ENCODE measurements at regions not wholly inside any gene's neighbourhood (a gene's known extent, or its start where the extent isn't known, plus 50 kb on each side); places are given as distances from the start of the nearest gene placed in this dataset.
A peak's percentile ranks its signal among the peaks of the same experiment; 100 is the strongest.

GRCh38 chr9:85249313-85249621, 492.5 kb downstream of the AGTPBP1 start:
- Mint-ChIP-seq H3K4me1 (ENCODE audit: unreplicated experiment) (peaks cover 9% of the 10 kb centered on the region), H3K9me3 (ENCODE audit: unreplicated experiment) (no peaks in the 10 kb centered on the region), H3K27me3 (ENCODE audit: unreplicated experiment) (peaks cover 2% of the 10 kb centered on the region), H3K27ac (ENCODE audit: unreplicated experiment) (no peak overlapping the region), H3K4me3 (ENCODE audit: unreplicated experiment) (no peak overlapping the region), H3K36me3 (ENCODE audit: unreplicated experiment) (no peaks in the 10 kb centered on the region)
- no peak for DNase-seq (ENCODE audit: extremely low spot score, unreplicated experiment)
- TF ChIP-seq, protein P1, sequence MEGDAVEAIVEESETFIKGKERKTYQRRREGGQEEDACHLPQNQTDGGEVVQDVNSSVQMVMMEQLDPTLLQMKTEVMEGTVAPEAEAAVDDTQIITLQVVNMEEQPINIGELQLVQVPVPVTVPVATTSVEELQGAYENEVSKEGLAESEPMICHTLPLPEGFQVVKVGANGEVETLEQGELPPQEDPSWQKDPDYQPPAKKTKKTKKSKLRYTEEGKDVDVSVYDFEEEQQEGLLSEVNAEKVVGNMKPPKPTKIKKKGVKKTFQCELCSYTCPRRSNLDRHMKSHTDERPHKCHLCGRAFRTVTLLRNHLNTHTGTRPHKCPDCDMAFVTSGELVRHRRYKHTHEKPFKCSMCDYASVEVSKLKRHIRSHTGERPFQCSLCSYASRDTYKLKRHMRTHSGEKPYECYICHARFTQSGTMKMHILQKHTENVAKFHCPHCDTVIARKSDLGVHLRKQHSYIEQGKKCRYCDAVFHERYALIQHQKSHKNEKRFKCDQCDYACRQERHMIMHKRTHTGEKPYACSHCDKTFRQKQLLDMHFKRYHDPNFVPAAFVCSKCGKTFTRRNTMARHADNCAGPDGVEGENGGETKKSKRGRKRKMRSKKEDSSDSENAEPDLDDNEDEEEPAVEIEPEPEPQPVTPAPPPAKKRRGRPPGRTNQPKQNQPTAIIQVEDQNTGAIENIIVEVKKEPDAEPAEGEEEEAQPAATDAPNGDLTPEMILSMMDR (IDR thresholded peaks at IDR 0.05): no peak

DNA sequence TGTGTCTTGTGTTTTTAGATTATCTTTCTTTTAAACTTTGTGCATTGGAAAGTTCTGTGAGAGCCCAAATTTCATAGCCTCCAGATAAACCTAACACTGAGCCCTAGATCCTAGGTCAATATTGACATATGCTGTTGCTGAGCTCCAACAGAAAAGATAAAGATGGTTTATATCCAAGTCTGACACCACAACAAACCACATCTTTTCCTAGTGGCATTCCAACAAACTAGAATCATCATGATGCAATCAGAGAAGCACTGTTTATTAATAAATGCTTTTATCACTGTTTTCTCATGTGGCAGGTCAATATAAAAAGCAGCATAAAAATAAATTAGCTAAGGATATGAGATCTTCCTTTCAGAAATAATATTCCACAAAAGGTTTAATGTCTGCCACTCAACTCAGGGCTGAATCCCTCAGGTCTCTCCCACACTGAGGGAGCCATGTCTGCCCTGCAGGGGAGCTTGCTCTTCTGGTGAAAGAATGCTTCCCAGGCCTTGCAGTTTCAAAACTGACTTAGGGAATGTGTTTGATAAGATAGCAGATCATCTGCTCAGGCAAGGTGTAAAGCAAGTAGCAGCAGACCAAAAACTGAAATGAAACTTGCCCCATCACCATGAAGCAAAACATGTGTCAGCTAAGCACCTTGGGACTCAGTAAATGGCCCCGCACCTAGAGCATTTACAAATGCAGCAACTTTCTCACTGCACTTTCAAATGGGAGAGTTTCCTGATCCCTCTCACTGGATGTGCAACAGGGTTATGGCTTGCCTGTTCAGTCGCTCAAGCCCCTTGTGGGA, 493.0 kb downstream of the AGTPBP1 start:
- Mint-ChIP-seq H3K9me3 (ENCODE audit: unreplicated experiment) (no peaks in the 10 kb centered on the region), H3K4me3 (ENCODE audit: unreplicated experiment) (no peak overlapping the region), H3K36me3 (ENCODE audit: unreplicated experiment) (no peaks in the 10 kb centered on the region), H3K27ac (ENCODE audit: unreplicated experiment) (peak overlapping the region; percentile 21), H3K27me3 (ENCODE audit: unreplicated experiment) (peaks cover 2% of the 10 kb centered on the region), H3K4me1 (ENCODE audit: unreplicated experiment) (peaks cover 9% of the 10 kb centered on the region)
- no peak for DNase-seq (ENCODE audit: extremely low spot score, unreplicated experiment)
- TF ChIP-seq, protein P1 (IDR thresholded peaks at IDR 0.05): no peak

GRCh38 chr9:85246541-85246940, 495.2 kb downstream of the AGTPBP1 start:
- H3K4me1 Mint-ChIP-seq (ENCODE audit: unreplicated experiment): peaks cover 9% of the 10 kb centered on the region
- peaks cover 2% of the 10 kb centered on the region for H3K27me3 Mint-ChIP-seq (ENCODE audit: unreplicated experiment)
- DNase-seq (ENCODE audit: extremely low spot score, unreplicated experiment): no peak
- no peak overlapping the region for H3K4me3 Mint-ChIP-seq (ENCODE audit: unreplicated experiment)
- TF ChIP-seq, protein P1 (IDR thresholded peaks at IDR 0.05): no peak
- H3K27ac Mint-ChIP-seq (ENCODE audit: unreplicated experiment): no peak overlapping the region
- no peaks in the 10 kb centered on the region for H3K9me3 Mint-ChIP-seq (ENCODE audit: unreplicated experiment)
- no peaks in the 10 kb centered on the region for H3K36me3 Mint-ChIP-seq (ENCODE audit: unreplicated experiment)

- peaks cover 7% of the 10 kb centered on the region for H3K9me3 Mint-ChIP-seq (ENCODE audit: unreplicated experiment)
- DNase-seq (ENCODE audit: extremely low spot score, unreplicated experiment): no peak
- TF ChIP-seq, protein P1 (IDR thresholded peaks at IDR 0.05): no peak
- no peak overlapping the region for H3K4me3 Mint-ChIP-seq (ENCODE audit: unreplicated experiment)
- H3K27ac Mint-ChIP-seq (ENCODE audit: unreplicated experiment): no peak overlapping the region
- no peaks in the 10 kb centered on the region for H3K36me3 Mint-ChIP-seq (ENCODE audit: unreplicated experiment)
- peaks cover 9% of the 10 kb centered on the region for H3K4me1 Mint-ChIP-seq (ENCODE audit: unreplicated experiment)
- peaks cover 2% of the 10 kb centered on the region for H3K27me3 Mint-ChIP-seq (ENCODE audit: unreplicated experiment)
Measured at GRCh38 chr9:85244856-85245255, 496.9 kb downstream of the AGTPBP1 start.

DNA sequence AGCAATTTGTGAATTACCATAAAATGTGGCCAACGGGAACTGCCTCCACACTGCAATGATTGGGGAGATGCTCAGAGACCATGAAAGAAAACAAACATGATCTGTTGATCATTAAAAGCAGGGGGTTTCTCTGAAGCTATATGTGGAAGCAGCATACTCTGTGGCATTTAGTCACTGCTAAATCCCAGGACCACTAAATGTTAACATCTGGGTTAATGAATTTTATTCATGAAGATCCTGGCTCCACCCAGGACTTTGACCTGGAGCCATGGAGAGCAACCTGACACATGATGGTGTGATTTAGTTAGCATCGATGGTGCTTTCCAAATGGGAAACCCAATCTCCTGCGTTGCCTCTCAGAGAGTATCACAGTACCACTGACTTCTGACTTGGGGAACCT, 497.8 kb downstream of the AGTPBP1 start:
- DNase-seq (ENCODE audit: extremely low spot score, unreplicated experiment): no peak
- TF ChIP-seq, protein P1 (IDR thresholded peaks at IDR 0.05): no peak

More for the DNA sequence above, 497.8 kb downstream of the AGTPBP1 start:
- Mint-ChIP-seq H3K9me3 (ENCODE audit: unreplicated experiment) (peaks cover 7% of the 10 kb centered on the region), H3K36me3 (ENCODE audit: unreplicated experiment) (no peaks in the 10 kb centered on the region), H3K4me1 (ENCODE audit: unreplicated experiment) (peaks cover 7% of the 10 kb centered on the region), H3K27me3 (ENCODE audit: unreplicated experiment) (peaks cover 2% of the 10 kb centered on the region), H3K27ac (ENCODE audit: unreplicated experiment) (no peak overlapping the region), H3K4me3 (ENCODE audit: unreplicated experiment) (no peak overlapping the region)

Measured in osteocyte (in vitro differentiated cells).